GM12878 (cell line): ENCODE measurements at regions not wholly inside any gene's neighbourhood (a gene's known extent, or its start where the extent isn't known, plus 50 kb on each side); places are given as distances from the start of the nearest gene placed in this dataset.

Experiments used
- ATAC-seq: fragments of 200-7000 bp; cut with Tn5 transposase; 3 replicates; pipeline ENCODE4 v1.9.1; 2020; ENCODE audit warnings: mild to moderate bottlenecking, moderate library complexity
- BruUV-seq: library from RNA; stranded (reverse); fragments of 400-500 nt; replicated peaks from 2 replicates; lab custom pipeline; 2021; lab: Mats Ljungman, UMichigan
- CTCF ChIA-PET: fragments of 300-600 bp; sonication (Branson Sonifier 250); formaldehyde crosslinking; extraction: SDS; loops from one replicate; lab custom pipeline; 2021; ENCODE audit warnings: inconsistent platforms; lab: Yijun Ruan, JAX
- POLR2A ChIA-PET: fragments of 350-600 bp; formaldehyde crosslinking; extraction: SDS; loops from one replicate; lab custom pipeline; 2021; ENCODE audit warnings: inconsistent platforms; lab: Charles Lee
- RAD21 ChIA-PET: fragments of 300-600 bp; sonication (Branson Sonifier 250); formaldehyde crosslinking; loops from one replicate; lab custom pipeline; 2023; ENCODE audit warnings: antibody characterized with exemption; ENCODE audit not compliant: unreplicated experiment; lab: Charles Lee
- SMC1A ChIA-PET: fragments of 300-600 bp; sonication (Branson Sonifier 250); formaldehyde crosslinking; loops from one replicate; lab custom pipeline; 2023; ENCODE audit not compliant: unreplicated experiment, uncharacterized antibody; lab: Charles Lee
- DNase-seq: peaks from one replicate; pipeline ENCODE4 v3.0.0-alpha.2; 2011; ENCODE audit warnings: low read depth, low spot score
- FAIRE-seq: peaks from 3 replicates; lab custom pipeline; 2011; peaks lifted over from hg19 to GRCh38; lab: Jason Lieb, UNC
- H2AFZ ChIP-seq: 2 replicates; pipeline ENCODE4 v1.6.0; 2011; ENCODE audit warnings: low read depth, low read length, control low read depth; ENCODE audit not compliant: control insufficient read depth
- H3K27ac ChIP-seq: 2 replicates; pipeline ENCODE4 v1.5.1; 2011; ENCODE audit warnings: control low read depth; ENCODE audit not compliant: control insufficient read depth, insufficient read depth
- H3K27me3 ChIP-seq, 2 experiments: replicated peaks in 1 of 2; 2 replicates each; pipeline versions ENCODE4 v1.6.0 to v1.6.1; 2011; ENCODE audit warnings: low read length in 1 of 2; ENCODE audit not compliant: control insufficient read depth in 2 of 2, insufficient read depth in 2 of 2
- H3K36me3 ChIP-seq, 2 experiments: 2 replicates each; pipeline ENCODE4 v1.5.1; 2011; ENCODE audit warnings: low read length in 1 of 2; ENCODE audit not compliant: control insufficient read depth in 2 of 2, insufficient read depth in 2 of 2
- H3K4me1 ChIP-seq: 2 replicates; pipeline ENCODE4 v1.6.1; 2011; ENCODE audit warnings: mild to moderate bottlenecking, low read length, moderate library complexity, mixed read lengths; ENCODE audit not compliant: control insufficient read depth, insufficient read depth
- H3K4me2 ChIP-seq: 2 replicates; pipeline ENCODE4 v1.6.0; 2011; ENCODE audit warnings: control low read depth; ENCODE audit not compliant: control insufficient read depth, insufficient read depth
- H3K4me3 ChIP-seq: fragments of 200-600 bp; sonication (generic); 2 replicates; pipeline ENCODE4 v1.5.1; 2016
- H3K79me2 ChIP-seq: 2 replicates; pipeline ENCODE4 v1.6.0; 2011; ENCODE audit warnings: low read length; ENCODE audit not compliant: control insufficient read depth, insufficient read depth
- H3K9ac ChIP-seq: 2 replicates; pipeline ENCODE4 v1.8.0; 2011; ENCODE audit warnings: low read length, control low read depth, mixed read lengths; ENCODE audit not compliant: control insufficient read depth, insufficient read depth
- H3K9me3 ChIP-seq: replicated peaks from 3 replicates; pipeline ENCODE4 v1.5.1; 2011; ENCODE audit warnings: mild to moderate bottlenecking, low read length; ENCODE audit not compliant: control insufficient read depth, insufficient read depth
- H4K20me1 ChIP-seq: 2 replicates; pipeline ENCODE4 v1.6.0; 2011; ENCODE audit not compliant: control insufficient read depth, insufficient read depth
- E2F4 ChIP-seq: IDR thresholded peaks from 2 replicates; pipeline ENCODE4 v1.6.1; 2012; ENCODE audit warnings: low read depth, low read length, improper control_type of control experiment
- EP300 ChIP-seq, 2 experiments: fragments of 150-350 bp in 1 of 2; IDR thresholded peaks; 2 replicates each; pipeline ENCODE4 v1.6.1; 2011 to 2012; ENCODE audit warnings: low read depth in 2 of 2, low read length in 2 of 2, borderline replicate concordance in 1 of 2, improper control_type of control experiment in 1 of 2, inconsistent platforms in 1 of 2; ENCODE audit not compliant: control insufficient read depth in 1 of 2
- ESRRA ChIP-seq: IDR thresholded peaks from 2 replicates; pipeline ENCODE4 v1.6.1; 2012; ENCODE audit warnings: mild to moderate bottlenecking, low read length, improper control_type of control experiment
- HDAC2 ChIP-seq: fragments of 200-600 bp; sonication (generic); IDR thresholded peaks from 2 replicates; pipeline ENCODE4 v1.6.1; 2017
- HDGF ChIP-seq: fragments of 450-650 bp; IDR thresholded peaks from 2 replicates; pipeline ENCODE4 v1.6.1; 2016; ENCODE audit warnings: antibody characterized with exemption
- MTA2 ChIP-seq: fragments of 450-650 bp; IDR thresholded peaks from 2 replicates; pipeline ENCODE4 v1.6.1; 2016; ENCODE audit warnings: low read depth, mild to moderate bottlenecking, moderate library complexity
- NBN ChIP-seq: fragments of 450-650 bp; IDR thresholded peaks from 2 replicates; pipeline ENCODE4 v1.6.1; 2016
- PML ChIP-seq: IDR thresholded peaks from 2 replicates; pipeline ENCODE4 v1.6.1; 2012; ENCODE audit warnings: low read length, inconsistent platforms
- SP1 ChIP-seq: IDR thresholded peaks from one replicate; pipeline ENCODE4 v1.6.1; 2011; ENCODE audit warnings: low read depth, low read length
- SRF ChIP-seq, 2 experiments: IDR thresholded peaks; 2 replicates each; pipeline ENCODE4 v1.6.1; 2011; ENCODE audit warnings: low read depth in 2 of 2, low read length in 2 of 2, mild to moderate bottlenecking in 1 of 2, moderate library complexity in 1 of 2
- TAF1 ChIP-seq: IDR thresholded peaks from 2 replicates; pipeline ENCODE4 v1.6.1; 2011; ENCODE audit warnings: mild to moderate bottlenecking, low read depth, low read length, borderline replicate concordance
- TCF3 ChIP-seq: IDR thresholded peaks from 2 replicates; pipeline ENCODE4 v1.6.1; 2012; ENCODE audit warnings: low read depth, mild to moderate bottlenecking, low read length, borderline replicate concordance; ENCODE audit not compliant: insufficient read depth
- ZBED1 ChIP-seq: IDR thresholded peaks from 2 replicates; pipeline ENCODE4 v1.6.1; 2016; ENCODE audit warnings: borderline replicate concordance
- ZBTB4 ChIP-seq: fragments of 450-650 bp; formaldehyde crosslinking; IDR thresholded peaks from 2 replicates; pipeline ENCODE4 v1.4.0; 2022; ENCODE audit warnings: mild to moderate bottlenecking, moderate library complexity
- ZNF274 ChIP-seq: IDR thresholded peaks from one replicate; pipeline ENCODE4 v1.8.0; 2011; ENCODE audit not compliant: insufficient read length, insufficient read depth
- ZNF384 ChIP-seq: IDR thresholded peaks from 2 replicates; pipeline ENCODE4 v1.6.1; 2012; ENCODE audit warnings: low read depth, mild to moderate bottlenecking, low read length, improper control_type of control experiment, borderline replicate concordance
- WGBS: methylation state at CpG from one replicate; pipeline ENCODE4 v1.1.6; 2016; ENCODE audit warnings: low lambda C conversion rate; ENCODE audit not compliant: insufficient replicate concordance, insufficient coverage; ENCODE audit errors: missing lambda C conversion rate; 5-methylcytosine and 5-hydroxymethylcytosine counted together
- in situ Hi-C: fragments of 300-500 bp; cut with MboI; formaldehyde crosslinking; loops from 9 replicates; pipeline ENCODE4 v1.14.3; 2018; ENCODE audit warnings: mixed read lengths
- intact Hi-C: fragments of 100-400 bp; cut with micrococcal nuclease; formaldehyde crosslinking; loops from one replicate; pipeline ENCODE4 v1.14.2; 2022; ENCODE audit not compliant: unreplicated experiment

GRCh38 chr6:164415832-164416563 lies 893.4 kb downstream of the C6orf118 start:
- Histone ChIP-seq H3K36me3 (no peaks in the 10 kb centered on the region), H4K20me1 (no peaks in the 10 kb centered on the region), H2AFZ (no peak overlapping the region), H3K9ac (no peak overlapping the region), H3K4me3 (no peak overlapping the region), H3K4me2 (no peak overlapping the region), H3K9me3 (no peaks in the 10 kb centered on the region), H3K4me1 (no peaks in the 10 kb centered on the region), H3K27ac (no peak overlapping the region), H3K27me3 (no peaks in the 10 kb centered on the region), H3K79me2 (no peaks in the 10 kb centered on the region)
- SMC1A ChIA-PET = no interaction called here
- CTCF ChIA-PET = no interaction called here
- BruUV-seq = no TSS peak
- TF ChIP-seq TCF3 (no peak), HDAC2 (no peak), ZBED1 (no peak), ZNF384 (no peak), ESRRA (no peak), ZNF274 (no peak), SRF (IDR thresholded peaks at IDR 0.05; ENCODE audit: low read depth in 2 of 2, low read length in 2 of 2) (no peak), SP1 (no peak)
- POLR2A ChIA-PET = no interaction called here
- FAIRE-seq (no peak), DNase-seq (no peak), ATAC-seq (no peak)
- in situ Hi-C loops = no loop called here
- intact Hi-C loops = no loop called here
- WGBS = 34% methylated on average over 7 of the region's 7 CpGs
- RAD21 ChIA-PET = no interaction called here

GRCh38 chr6:164414695-164415094 lies 894.7 kb downstream of the C6orf118 start:
- SMC1A ChIA-PET = no interaction called here
- FAIRE-seq = no peak
- no peak for TF ChIP-seq SRF (IDR thresholded peaks at IDR 0.05; ENCODE audit: low read depth in 2 of 2, low read length in 2 of 2)
- no peak for TF ChIP-seq E2F4
- TF ChIP-seq PML = no peak
- TF ChIP-seq HDGF = no peak
- TF ChIP-seq TAF1 = no peak
- no peak for TF ChIP-seq EP300 (IDR thresholded peaks at IDR 0.05; ENCODE audit: borderline replicate concordance in 1 of 2, control insufficient read depth in 1 of 2, low read depth in 2 of 2, low read length in 2 of 2)
- no peak for TF ChIP-seq MTA2
- no peak for TF ChIP-seq NBN
- no peak for TF ChIP-seq ZBTB4
- Histone ChIP-seq H2AFZ (no peak overlapping the region), H3K9ac (no peak overlapping the region), H3K4me2 (no peak overlapping the region), H3K9me3 (no peaks in the 10 kb centered on the region), H4K20me1 (no peaks in the 10 kb centered on the region), H3K27me3 (no peaks in the 10 kb centered on the region), H3K36me3 (no peaks in the 10 kb centered on the region), H3K27ac (no peak overlapping the region), H3K79me2 (no peaks in the 10 kb centered on the region), H3K4me3 (no peak overlapping the region), H3K4me1 (no peaks in the 10 kb centered on the region)
- RAD21 ChIA-PET = no interaction called here
- no TSS peak for BruUV-seq
- CTCF ChIA-PET = no interaction called here
- no peak for DNase-seq
- intact Hi-C loops = no loop called here
- in situ Hi-C loops = no loop called here
- POLR2A ChIA-PET = no interaction called here
- WGBS = 0% methylated on average over 3 of the region's 3 CpGs
- ATAC-seq = no peak
